SU-DHL-6 (cell line): ENCODE measurements at regions not wholly inside any gene's neighbourhood (a gene's known extent, or its start where the extent isn't known, plus 50 kb on each side); places are given as distances from the start of the nearest gene placed in this dataset.
"Not testable (repeated sequence)": the region's sequence is repeated elsewhere in the genome, so short reads cannot be mapped to it uniquely, and the experiment has no call there.

Experiments
- EZH2phosphoT487 ChIP-seq: fragments of 200-600 bp; sonication (generic), shearing (Covaris generic); conservative IDR thresholded peaks from 2 replicates; pipeline ENCODE4 v1.6.1; 2018; ENCODE audit warnings: mild to moderate bottlenecking, antibody characterized with exemption, low read length, moderate library complexity, mixed read lengths
- TF ChIP-seq, protein P1 (sequence below): fragments of 200-600 bp; sonication (generic); IDR thresholded peaks from one replicate; pipeline ENCODE4 v1.5.1; 2017; ENCODE audit warnings: antibody characterized with exemption, mild to moderate bottlenecking, low read length, moderate library complexity; ENCODE audit not compliant: insufficient read depth, poor library complexity, severe bottlenecking

- TF ChIP-seq, protein P1, sequence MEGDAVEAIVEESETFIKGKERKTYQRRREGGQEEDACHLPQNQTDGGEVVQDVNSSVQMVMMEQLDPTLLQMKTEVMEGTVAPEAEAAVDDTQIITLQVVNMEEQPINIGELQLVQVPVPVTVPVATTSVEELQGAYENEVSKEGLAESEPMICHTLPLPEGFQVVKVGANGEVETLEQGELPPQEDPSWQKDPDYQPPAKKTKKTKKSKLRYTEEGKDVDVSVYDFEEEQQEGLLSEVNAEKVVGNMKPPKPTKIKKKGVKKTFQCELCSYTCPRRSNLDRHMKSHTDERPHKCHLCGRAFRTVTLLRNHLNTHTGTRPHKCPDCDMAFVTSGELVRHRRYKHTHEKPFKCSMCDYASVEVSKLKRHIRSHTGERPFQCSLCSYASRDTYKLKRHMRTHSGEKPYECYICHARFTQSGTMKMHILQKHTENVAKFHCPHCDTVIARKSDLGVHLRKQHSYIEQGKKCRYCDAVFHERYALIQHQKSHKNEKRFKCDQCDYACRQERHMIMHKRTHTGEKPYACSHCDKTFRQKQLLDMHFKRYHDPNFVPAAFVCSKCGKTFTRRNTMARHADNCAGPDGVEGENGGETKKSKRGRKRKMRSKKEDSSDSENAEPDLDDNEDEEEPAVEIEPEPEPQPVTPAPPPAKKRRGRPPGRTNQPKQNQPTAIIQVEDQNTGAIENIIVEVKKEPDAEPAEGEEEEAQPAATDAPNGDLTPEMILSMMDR, result not testable (repeated sequence)
- not testable (repeated sequence) for TF ChIP-seq EZH2phosphoT487
Observed at GRCh38 chr4:82274700-82275099, 99.1 kb downstream of the HNRNPD start.
